ENCODE measurements at regions not wholly inside any gene's neighbourhood (a gene's known extent, or its start where the extent isn't known, plus 50 kb on each side); places are given as distances from the start of the nearest gene placed in this dataset.
A peak's percentile ranks its signal among the peaks of the same experiment; 100 is the strongest.

DNA sequence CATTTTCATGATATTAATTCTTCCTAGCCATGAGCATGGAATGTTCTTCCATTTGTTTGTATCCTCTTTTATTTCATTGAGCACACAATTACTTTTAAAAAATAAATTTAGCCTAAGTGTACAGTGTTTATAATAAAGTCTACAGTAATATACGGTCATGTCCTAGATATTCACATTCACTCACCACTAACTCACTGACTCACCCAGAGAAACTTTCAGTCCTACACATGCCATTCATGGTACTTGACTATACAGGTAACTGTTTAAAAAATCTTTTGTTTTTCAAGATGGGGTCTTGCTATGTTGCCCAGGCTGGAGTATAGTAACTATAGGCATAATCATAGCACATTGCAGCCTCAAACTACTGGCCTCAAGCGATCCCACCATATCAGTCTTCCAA is 348.1 kb downstream of the RAPGEF2 start:
- DNase-seq = no peak
- FAIRE-seq = no peak
- Histone ChIP-seq H3K9me3 (ENCODE audit: control insufficient read depth in 2 of 2, insufficient read depth in 1 of 2, low read depth in 1 of 2, low read length in 1 of 2) (no peaks in the 10 kb centered on the region), H3K27ac (ENCODE audit: low read depth in 1 of 3, low read length in 2 of 3) (no peak overlapping the region), H3K36me3 (ENCODE audit: control insufficient read depth in 3 of 3, insufficient read depth in 2 of 3, low read depth in 1 of 3, low read length in 3 of 3) (no peaks in the 10 kb centered on the region), H3K4me3 (ENCODE audit: low read depth in 1 of 3, low read length in 3 of 3) (no peak overlapping the region), H3K4me1 (ENCODE audit: control insufficient read depth in 3 of 3, insufficient read depth in 2 of 3, low read depth in 1 of 3, low read length in 2 of 3) (no peaks in the 10 kb centered on the region), H3K27me3 (ENCODE audit: control insufficient read depth in 3 of 3, insufficient read depth in 3 of 3, low read length in 3 of 3) (no peaks in the 10 kb centered on the region)
- 93 to 100% (median 94%) methylated on average over 2 of the region's 2 CpGs for WGBS, 3 donors

DNA sequence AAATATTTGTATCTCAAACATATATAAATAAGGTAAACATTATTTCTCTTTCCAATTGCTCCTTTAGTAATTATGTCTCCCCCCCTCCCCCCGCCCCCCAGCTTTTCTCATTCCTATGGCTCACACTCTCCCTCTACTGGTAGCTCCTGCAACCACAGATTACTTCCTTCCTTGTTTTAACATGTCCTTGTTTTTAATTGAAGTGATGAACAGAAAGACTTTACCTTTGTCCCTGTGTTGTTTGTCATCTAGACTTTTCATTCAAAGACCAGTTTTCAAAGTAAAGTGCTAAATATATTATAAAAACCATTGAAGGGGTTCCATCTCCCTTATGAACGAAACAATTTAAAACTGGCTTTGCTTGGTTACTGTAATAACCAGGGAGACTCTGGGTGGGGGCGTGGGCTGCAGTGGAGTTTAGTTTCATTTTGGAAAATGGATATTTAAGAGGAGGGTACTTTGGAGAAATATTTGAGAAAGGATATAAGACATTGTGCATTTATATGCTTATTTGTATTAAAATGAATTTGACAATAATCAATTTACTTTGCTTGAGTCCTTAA is 352.9 kb downstream of the RAPGEF2 start:
- Histone ChIP-seq H3K4me3 (ENCODE audit: low read depth in 1 of 3, low read length in 3 of 3) (no peak overlapping the region), H3K36me3 (ENCODE audit: control insufficient read depth in 3 of 3, insufficient read depth in 2 of 3, low read depth in 1 of 3, low read length in 3 of 3) (no peaks in the 10 kb centered on the region), H3K27ac (ENCODE audit: low read depth in 1 of 3, low read length in 2 of 3) (no peak overlapping the region), H3K4me1 (ENCODE audit: control insufficient read depth in 3 of 3, insufficient read depth in 2 of 3, low read depth in 1 of 3, low read length in 2 of 3) (no peaks in the 10 kb centered on the region), H3K27me3 (ENCODE audit: control insufficient read depth in 3 of 3, insufficient read depth in 3 of 3, low read length in 3 of 3) (no peaks in the 10 kb centered on the region), H3K9me3 (ENCODE audit: control insufficient read depth in 2 of 2, insufficient read depth in 1 of 2, low read depth in 1 of 2, low read length in 1 of 2) (no peaks in the 10 kb centered on the region)
- DNase-seq (peak; percentile 18 to 45), FAIRE-seq (no peak)
- WGBS, 3 donors = 29 to 33% (median 31%) methylated on average over 3 of the region's 3 CpGs

DNA sequence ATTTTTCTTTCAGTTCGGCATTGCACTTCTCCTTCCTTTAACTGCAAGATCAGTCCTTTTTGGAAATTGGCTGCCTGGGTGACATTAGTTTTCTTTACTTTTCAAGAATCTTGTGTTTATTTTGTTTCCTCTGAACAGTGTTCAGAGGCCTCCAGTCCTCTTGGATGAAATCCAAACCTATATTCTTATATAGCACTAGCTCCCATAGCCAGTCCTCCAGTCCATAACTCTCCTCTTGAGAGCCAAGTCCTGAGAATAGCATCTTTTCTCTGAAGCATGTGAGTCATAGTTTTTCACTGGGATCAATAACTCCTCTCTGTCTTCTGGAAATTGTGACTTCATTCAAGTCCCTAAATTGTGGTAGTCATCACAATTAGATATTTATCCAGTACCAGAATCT is 357.5 kb downstream of the RAPGEF2 start:
- H3K36me3 ChIP-seq (ENCODE audit: control insufficient read depth in 3 of 3, insufficient read depth in 2 of 3, low read depth in 1 of 3, low read length in 3 of 3) = no peaks in the 10 kb centered on the region
- DNase-seq (no peak), FAIRE-seq (no peak)
- no peak overlapping the region for H3K27ac ChIP-seq (ENCODE audit: low read depth in 1 of 3, low read length in 2 of 3)
- peaks cover 0 to 3% (median 0%) of the 10 kb centered on the region in 3 donors for H3K27me3 ChIP-seq (ENCODE audit: control insufficient read depth in 3 of 3, insufficient read depth in 3 of 3, low read length in 3 of 3)
- no peak overlapping the region for H3K4me3 ChIP-seq (ENCODE audit: low read depth in 1 of 3, low read length in 3 of 3)
- 71 to 91% (median 85%) methylated on average over 1 of the region's 1 CpG for WGBS, 3 donors
- H3K4me1 ChIP-seq (ENCODE audit: control insufficient read depth in 3 of 3, insufficient read depth in 2 of 3, low read depth in 1 of 3, low read length in 2 of 3) = no peaks in the 10 kb centered on the region
- peaks cover 0 to 14% of the 10 kb centered on the region in 2 donors for H3K9me3 ChIP-seq (ENCODE audit: control insufficient read depth in 2 of 2, insufficient read depth in 1 of 2, low read depth in 1 of 2, low read length in 1 of 2)

DNA sequence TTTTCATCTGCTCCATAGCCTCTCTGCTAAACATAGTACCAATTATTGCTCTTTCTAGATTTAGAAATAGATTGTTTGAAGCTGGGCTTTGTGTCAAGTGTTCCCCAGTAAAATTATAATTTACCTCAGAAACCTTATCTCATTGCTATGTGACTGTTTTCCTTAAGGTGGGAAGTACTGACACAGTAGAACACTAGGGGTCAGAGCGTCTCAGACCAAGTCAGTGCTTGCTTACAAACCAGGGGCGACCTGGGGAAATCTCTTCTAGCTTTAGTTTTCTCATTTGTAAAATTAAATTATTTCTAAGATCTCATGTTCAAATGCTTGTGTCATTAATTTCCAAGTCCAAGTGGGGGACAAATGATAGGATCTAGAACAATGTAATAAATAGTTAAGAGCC is 360.4 kb downstream of the RAPGEF2 start:
- DNase-seq (no peak), FAIRE-seq (no peak)
- Histone ChIP-seq H3K27me3 (ENCODE audit: control insufficient read depth in 3 of 3, insufficient read depth in 3 of 3, low read length in 3 of 3) (peaks cover 0 to 3% (median 0%) of the 10 kb centered on the region in 3 donors), H3K4me1 (ENCODE audit: control insufficient read depth in 3 of 3, insufficient read depth in 2 of 3, low read depth in 1 of 3, low read length in 2 of 3) (no peaks in the 10 kb centered on the region), H3K4me3 (ENCODE audit: low read depth in 1 of 3, low read length in 3 of 3) (no peak overlapping the region), H3K36me3 (ENCODE audit: control insufficient read depth in 3 of 3, insufficient read depth in 2 of 3, low read depth in 1 of 3, low read length in 3 of 3) (no peaks in the 10 kb centered on the region), H3K27ac (ENCODE audit: low read depth in 1 of 3, low read length in 2 of 3) (no peak overlapping the region), H3K9me3 (ENCODE audit: control insufficient read depth in 2 of 2, insufficient read depth in 1 of 2, low read depth in 1 of 2, low read length in 1 of 2) (peaks cover 0 to 15% of the 10 kb centered on the region in 2 donors)
- WGBS, 3 donors = 79 to 86% (median 84%) methylated on average over 2 of the region's 2 CpGs

DNA sequence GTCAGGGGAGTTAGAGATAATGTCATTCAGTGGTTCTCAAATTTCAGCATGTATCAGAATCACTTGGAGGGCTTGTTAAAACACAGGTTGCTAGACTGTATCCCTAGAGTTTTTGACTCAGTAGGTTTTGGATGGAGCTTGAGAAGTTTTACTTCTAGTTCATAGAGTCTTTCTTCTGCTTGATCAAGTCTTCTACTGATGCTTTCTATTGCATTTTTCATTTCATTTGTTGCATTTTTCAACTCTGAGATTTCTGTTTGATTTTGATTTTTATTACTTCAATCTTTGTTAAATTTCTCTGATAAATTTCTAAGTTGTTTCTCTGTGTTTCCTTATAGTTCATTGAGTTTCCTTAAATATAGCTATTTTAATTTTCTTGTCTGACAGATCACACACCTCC is 361.4 kb downstream of the RAPGEF2 start:
- Histone ChIP-seq H3K9me3 (ENCODE audit: control insufficient read depth in 2 of 2, insufficient read depth in 1 of 2, low read depth in 1 of 2, low read length in 1 of 2) (peaks cover 0 to 15% of the 10 kb centered on the region in 2 donors), H3K4me3 (ENCODE audit: low read depth in 1 of 3, low read length in 3 of 3) (no peak overlapping the region), H3K4me1 (ENCODE audit: control insufficient read depth in 3 of 3, insufficient read depth in 2 of 3, low read depth in 1 of 3, low read length in 2 of 3) (no peaks in the 10 kb centered on the region), H3K27ac (ENCODE audit: low read depth in 1 of 3, low read length in 2 of 3) (no peak overlapping the region), H3K36me3 (ENCODE audit: control insufficient read depth in 3 of 3, insufficient read depth in 2 of 3, low read depth in 1 of 3, low read length in 3 of 3) (no peaks in the 10 kb centered on the region), H3K27me3 (ENCODE audit: control insufficient read depth in 3 of 3, insufficient read depth in 3 of 3, low read length in 3 of 3) (peaks cover 0 to 3% (median 0%) of the 10 kb centered on the region in 3 donors)
- DNase-seq (no peak), FAIRE-seq (no peak)

DNA sequence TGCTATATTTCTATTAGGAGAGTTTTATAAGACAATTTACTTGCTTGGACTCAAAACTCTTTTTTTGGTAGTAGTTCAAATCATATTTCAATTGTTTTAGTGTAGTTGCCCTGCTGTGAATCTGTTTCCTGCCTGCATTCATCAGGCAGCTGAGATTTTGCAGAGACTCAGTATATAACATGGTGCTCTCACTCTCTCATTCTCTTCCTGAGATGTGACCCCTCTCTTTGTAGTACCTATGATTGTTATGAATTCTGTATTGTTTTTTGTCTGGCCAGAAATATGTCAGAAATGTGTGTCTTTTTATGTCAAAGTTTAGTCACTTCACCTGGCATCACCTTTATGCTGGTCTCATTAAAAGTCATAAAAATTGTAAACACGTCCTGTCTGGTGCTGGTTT is 374.0 kb downstream of the RAPGEF2 start:
- WGBS, 3 donors = 50 to 62% (median 52%) methylated on average over 1 of the region's 1 CpG
- Histone ChIP-seq H3K9me3 (ENCODE audit: control insufficient read depth in 2 of 2, insufficient read depth in 1 of 2, low read depth in 1 of 2, low read length in 1 of 2) (no peaks in the 10 kb centered on the region), H3K27ac (ENCODE audit: low read depth in 1 of 3, low read length in 2 of 3) (no peak overlapping the region), H3K36me3 (ENCODE audit: control insufficient read depth in 3 of 3, insufficient read depth in 2 of 3, low read depth in 1 of 3, low read length in 3 of 3) (no peaks in the 10 kb centered on the region), H3K27me3 (ENCODE audit: control insufficient read depth in 3 of 3, insufficient read depth in 3 of 3, low read length in 3 of 3) (no peaks in the 10 kb centered on the region), H3K4me3 (ENCODE audit: low read depth in 1 of 3, low read length in 3 of 3) (no peak overlapping the region), H3K4me1 (ENCODE audit: control insufficient read depth in 3 of 3, insufficient read depth in 2 of 3, low read depth in 1 of 3, low read length in 2 of 3) (no peaks in the 10 kb centered on the region)
- DNase-seq (no peak), FAIRE-seq (no peak)

DNA sequence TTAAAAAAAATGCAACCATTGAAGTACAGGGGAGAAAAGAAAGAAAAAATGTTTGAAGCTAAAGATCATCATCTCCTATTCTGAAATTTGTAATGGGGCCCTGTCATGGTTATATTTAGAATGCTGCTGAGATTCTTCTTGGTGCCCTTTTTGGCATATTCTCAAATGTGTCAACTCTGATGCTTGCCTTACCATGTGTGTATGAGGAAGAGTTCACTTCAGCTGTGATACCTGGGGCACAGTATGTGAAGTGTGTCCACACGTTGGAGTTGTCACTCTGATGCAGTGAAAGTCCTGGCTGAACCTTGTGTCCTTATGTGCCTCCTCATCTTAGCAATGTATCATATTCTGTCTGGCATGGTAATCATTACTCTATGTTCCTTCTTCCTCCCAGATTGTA is 377.9 kb downstream of the RAPGEF2 start:
- no peak overlapping the region for H3K4me3 ChIP-seq (ENCODE audit: low read depth in 1 of 3, low read length in 3 of 3)
- H3K4me1 ChIP-seq (ENCODE audit: control insufficient read depth in 3 of 3, insufficient read depth in 2 of 3, low read depth in 1 of 3, low read length in 2 of 3) = no peaks in the 10 kb centered on the region
- H3K27ac ChIP-seq (ENCODE audit: low read depth in 1 of 3, low read length in 2 of 3) = no peak overlapping the region
- H3K36me3 ChIP-seq (ENCODE audit: control insufficient read depth in 3 of 3, insufficient read depth in 2 of 3, low read depth in 1 of 3, low read length in 3 of 3) = no peaks in the 10 kb centered on the region
- peaks cover 0 to 2% (median 0%) of the 10 kb centered on the region in 3 donors for H3K27me3 ChIP-seq (ENCODE audit: control insufficient read depth in 3 of 3, insufficient read depth in 3 of 3, low read length in 3 of 3)
- DNase-seq (no peak), FAIRE-seq (no peak)
- no peaks in the 10 kb centered on the region for H3K9me3 ChIP-seq (ENCODE audit: control insufficient read depth in 2 of 2, insufficient read depth in 1 of 2, low read depth in 1 of 2, low read length in 1 of 2)
- WGBS, 3 donors = 0 to 47% (median 38%) methylated on average over 1 of the region's 1 CpG

DNA sequence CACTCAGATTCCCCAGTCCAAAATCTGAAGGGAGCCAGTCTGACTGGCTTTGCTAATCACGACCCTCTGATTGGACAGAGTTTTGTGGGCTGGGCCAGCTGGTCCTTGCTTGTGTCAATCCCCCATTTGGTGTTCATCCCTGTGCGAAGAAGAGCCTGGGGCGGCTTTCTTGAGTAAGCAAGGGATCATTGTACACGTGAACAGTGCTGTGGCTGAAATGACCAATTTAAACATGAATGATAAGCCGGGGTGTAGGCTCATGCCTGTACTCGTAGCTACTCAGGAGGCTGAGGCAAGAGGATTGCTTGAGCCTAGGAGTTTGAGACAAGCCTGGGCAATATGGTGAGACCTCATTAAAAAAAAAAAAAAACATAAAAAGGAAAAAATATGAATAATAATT is 379.1 kb downstream of the RAPGEF2 start:
- peaks cover 0 to 2% (median 0%) of the 10 kb centered on the region in 3 donors for H3K27me3 ChIP-seq (ENCODE audit: control insufficient read depth in 3 of 3, insufficient read depth in 3 of 3, low read length in 3 of 3)
- H3K36me3 ChIP-seq (ENCODE audit: control insufficient read depth in 3 of 3, insufficient read depth in 2 of 3, low read depth in 1 of 3, low read length in 3 of 3) = no peaks in the 10 kb centered on the region
- FAIRE-seq (no peak), DNase-seq (no peak)
- WGBS, 3 donors = 72 to 76% (median 74%) methylated on average over 6 of the region's 6 CpGs
- H3K9me3 ChIP-seq (ENCODE audit: control insufficient read depth in 2 of 2, insufficient read depth in 1 of 2, low read depth in 1 of 2, low read length in 1 of 2) = no peaks in the 10 kb centered on the region
- no peak overlapping the region for H3K4me3 ChIP-seq (ENCODE audit: low read depth in 1 of 3, low read length in 3 of 3)
- H3K27ac ChIP-seq (ENCODE audit: low read depth in 1 of 3, low read length in 2 of 3) = no peak overlapping the region
- no peaks in the 10 kb centered on the region for H3K4me1 ChIP-seq (ENCODE audit: control insufficient read depth in 3 of 3, insufficient read depth in 2 of 3, low read depth in 1 of 3, low read length in 2 of 3)

DNA sequence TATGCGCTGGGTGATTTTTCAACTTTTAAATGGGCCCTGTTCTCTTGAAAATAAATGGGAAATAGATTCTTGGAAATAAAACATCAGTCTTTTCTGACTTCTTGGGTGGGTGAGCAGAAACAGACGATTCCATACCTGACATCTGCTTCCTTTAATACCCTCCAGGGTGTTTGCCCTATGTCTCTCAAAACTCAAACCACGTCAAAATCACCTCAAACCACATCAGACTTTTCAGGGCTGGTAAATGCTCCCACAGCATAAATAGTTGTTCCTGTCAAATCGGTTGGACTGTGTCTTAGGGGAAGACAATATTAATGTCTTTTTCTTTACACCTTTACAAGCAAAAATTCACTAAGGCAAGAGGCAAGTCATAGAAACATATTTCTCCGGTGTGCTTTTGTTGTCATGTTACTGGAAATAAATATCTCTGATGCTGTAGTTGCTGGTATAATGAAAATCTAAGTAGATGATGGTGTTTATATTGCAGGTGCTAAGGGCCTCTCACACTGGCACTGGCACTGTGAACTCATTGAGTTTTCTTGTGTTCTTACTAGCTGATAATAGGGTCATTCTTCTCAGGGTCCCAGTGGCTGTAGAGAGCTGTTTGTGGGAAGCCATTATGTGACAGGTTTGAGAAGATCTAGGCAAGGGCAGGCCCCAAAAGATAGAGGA is 380.4 kb downstream of the RAPGEF2 start:
- Histone ChIP-seq H3K36me3 (ENCODE audit: control insufficient read depth in 3 of 3, insufficient read depth in 2 of 3, low read depth in 1 of 3, low read length in 3 of 3) (no peaks in the 10 kb centered on the region), H3K27me3 (ENCODE audit: control insufficient read depth in 3 of 3, insufficient read depth in 3 of 3, low read length in 3 of 3) (peaks cover 0 to 2% (median 0%) of the 10 kb centered on the region in 3 donors), H3K4me1 (ENCODE audit: control insufficient read depth in 3 of 3, insufficient read depth in 2 of 3, low read depth in 1 of 3, low read length in 2 of 3) (no peaks in the 10 kb centered on the region), H3K9me3 (ENCODE audit: control insufficient read depth in 2 of 2, insufficient read depth in 1 of 2, low read depth in 1 of 2, low read length in 1 of 2) (no peaks in the 10 kb centered on the region), H3K4me3 (ENCODE audit: low read depth in 1 of 3, low read length in 3 of 3) (no peak overlapping the region), H3K27ac (ENCODE audit: low read depth in 1 of 3, low read length in 2 of 3) (no peak overlapping the region)
- DNase-seq (no peak), FAIRE-seq (no peak)
- 68 to 77% (median 71%) methylated on average over 5 of the region's 5 CpGs for WGBS, 3 donors
